Stimulated activated CD4-positive, alpha-beta T cell treated with anti-CD3 and anti-CD28 coated beads, Interleukin-4, amount 100 ng/mL, for 4 hours (primary cell): ENCODE measurements at regions not wholly inside any gene's neighbourhood (a gene's known extent, or its start where the extent isn't known, plus 50 kb on each side); places are given as distances from the start of the nearest gene placed in this dataset.

Experiments
- DNase-seq, 2 experiments: peaks; one replicate each; pipeline ENCODE4 v3.0.0-alpha.2; 2020

DNA sequence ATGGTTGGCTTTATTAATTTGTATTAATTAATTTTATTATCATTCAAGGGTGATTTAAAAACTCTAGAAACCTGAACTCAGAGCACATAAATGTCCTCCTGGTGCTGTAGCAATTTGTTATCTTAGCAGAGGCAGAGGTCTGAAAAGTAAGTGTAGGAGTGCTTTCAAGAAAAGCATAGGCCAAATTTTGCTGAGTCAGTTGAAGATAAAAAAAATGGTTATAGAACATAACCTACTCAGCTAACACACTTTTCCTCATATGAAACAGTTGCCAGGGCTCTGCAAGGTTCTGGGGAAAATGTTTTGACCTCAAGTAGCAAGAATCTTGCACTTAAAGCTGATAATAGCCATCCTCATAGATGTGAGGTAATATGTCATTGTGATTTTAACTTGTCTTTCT, 53.5 kb upstream of the CHODL start:
- DNase-seq: no peak

DNA sequence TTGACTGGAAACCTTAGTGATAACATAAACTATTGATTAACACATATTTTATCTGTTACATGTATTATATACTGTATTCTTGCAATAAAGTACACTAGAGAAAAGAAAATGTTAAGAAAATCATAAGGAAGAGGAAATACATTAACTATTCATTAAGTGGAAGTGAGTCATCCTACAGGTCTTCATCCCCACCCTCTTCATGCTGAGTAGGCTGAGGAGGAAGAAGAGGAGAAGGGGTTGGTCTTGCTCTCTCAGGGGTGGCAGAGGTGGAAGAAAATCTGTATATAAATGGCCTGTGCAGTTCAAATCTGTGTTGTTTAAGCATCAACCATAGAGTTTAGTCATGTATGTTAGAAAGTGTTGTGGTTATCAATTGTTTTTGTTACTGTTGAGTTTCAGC, 66.1 kb upstream of the CHODL start:
- DNase-seq: no peak

DNA sequence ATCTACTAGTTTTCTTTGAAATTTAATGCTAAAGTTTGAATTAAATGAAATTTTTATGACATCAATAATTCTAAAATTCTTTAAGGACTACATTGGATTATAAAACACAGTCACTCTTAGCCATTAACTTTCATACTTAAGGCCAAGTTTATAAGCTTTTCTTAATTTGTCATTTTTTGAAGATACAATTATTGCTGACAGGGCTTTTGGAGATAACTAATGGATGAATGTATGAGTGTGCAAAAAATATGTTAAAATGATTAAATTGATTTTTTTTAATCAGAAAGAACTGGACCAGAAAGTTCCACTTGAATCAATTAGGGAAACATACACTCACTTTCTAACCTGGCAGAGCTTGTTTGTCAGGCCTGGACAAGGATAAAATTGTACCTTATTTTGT, 70.3 kb upstream of the CHODL start:
- DNase-seq: no peak

DNA sequence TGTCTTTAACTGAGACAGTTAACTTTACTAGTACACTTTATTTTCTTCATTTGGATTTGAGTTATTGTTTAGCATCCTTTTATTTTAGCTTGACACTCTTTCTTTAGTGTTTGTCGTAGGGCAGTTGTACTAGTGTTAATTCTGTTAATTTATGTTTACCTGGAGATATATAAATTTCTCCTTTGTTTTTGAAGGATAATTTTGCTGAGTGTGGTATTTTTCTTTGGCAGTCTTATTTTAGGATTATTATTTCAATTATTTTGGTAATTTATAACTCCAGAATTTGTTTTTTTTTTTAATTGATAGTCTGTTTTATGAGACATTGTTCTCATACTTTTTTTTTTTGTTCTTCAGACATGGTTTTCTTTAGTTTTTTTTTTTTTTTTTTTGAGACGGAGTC, 73.8 kb upstream of the CHODL start:
- DNase-seq: no peak

DNA sequence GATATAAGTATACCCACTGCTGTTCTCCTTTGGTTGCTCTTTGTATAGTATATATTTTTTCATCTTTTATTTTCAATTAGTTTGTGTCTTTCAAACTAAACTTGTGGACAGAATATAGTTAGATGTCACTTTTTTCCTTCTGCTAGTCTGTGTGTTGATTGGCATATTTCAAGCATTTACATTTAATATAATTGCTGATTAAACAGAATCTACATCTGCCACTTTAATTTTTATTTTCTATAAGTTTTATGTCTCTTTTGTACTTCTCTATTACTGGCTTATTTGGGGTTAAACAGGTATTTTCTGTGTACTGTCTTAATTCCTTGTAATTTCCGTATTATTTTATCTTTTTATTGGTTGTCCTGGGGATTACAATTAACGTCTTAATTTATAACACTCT, 74.4 kb upstream of the CHODL start:
- DNase-seq: no peak

DNA sequence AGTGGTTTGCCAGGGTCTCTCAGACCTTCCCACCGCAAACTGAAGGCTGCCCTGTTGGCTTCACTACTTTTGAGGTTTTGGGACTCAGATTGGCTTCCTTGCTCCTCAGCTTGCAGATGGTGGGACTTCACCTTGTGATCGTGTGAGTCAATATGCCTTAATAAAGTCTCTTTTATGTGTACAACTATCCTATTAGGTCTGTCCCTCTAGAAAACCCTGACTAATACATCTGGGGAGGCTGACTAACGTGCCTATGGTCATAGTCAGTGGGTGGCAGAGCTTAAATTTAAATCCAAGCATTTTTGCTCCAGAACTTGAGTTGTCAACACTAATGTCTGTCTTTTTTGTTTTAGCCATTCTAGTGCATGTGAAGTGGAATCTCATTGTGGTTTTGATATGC, 76.5 kb upstream of the CHODL start:
- DNase-seq: no peak

DNA sequence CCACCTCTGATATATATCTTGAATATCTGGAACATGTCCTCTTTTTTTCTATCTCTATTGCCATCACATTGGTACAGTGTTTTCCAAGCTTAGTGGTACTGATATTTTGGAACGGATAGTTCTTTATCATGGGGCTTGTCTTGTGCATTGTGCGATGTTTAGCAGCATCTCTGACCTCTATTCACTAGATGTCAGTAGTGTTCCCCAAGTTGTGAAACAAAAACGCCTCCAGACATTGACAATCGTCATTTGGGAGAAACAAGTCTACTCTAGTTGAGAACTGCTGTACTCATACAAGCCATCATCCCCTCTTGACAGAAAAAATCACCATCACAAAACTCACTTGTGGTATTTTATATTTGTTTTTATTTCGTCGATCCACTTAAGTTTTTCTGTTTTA, 79.7 kb upstream of the CHODL start:
- DNase-seq: no peak

DNA sequence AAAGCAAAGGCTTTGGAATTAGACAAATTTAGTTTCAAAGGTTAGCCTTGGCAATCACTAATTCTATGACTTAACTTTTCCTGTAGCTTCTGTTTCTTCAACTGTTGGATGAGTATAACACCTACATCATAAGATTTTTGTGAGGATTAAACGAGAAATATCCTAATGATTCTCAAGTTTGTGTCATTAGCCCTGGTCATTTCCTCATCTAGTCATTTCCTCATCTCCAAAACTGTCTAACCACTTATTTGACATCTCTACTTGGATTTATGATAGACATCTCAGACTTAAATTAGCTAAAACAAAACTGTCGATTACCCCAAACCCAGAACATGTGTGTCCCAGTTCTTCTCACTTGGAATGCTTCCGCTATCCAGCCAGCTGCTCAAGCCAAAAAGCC, 80.2 kb upstream of the CHODL start:
- DNase-seq: no peak

DNA sequence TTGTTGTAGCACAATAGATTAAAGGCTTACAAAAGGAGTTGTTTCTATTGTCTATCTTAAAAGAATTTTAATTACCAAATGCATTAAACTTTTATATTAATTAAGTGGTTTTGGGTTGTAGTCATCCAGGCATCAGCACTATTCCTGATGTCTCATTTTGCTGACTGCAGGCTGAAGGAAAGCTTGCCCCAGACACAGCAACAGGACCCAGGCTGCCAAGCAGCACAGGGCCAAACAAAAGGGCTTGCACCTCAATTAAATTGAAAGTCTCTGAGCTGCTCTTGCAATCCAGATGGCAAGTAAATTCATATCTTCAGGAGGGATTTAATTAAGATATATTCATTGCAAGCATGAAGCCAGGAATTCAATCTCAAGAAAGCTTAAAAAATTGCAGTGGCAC, 80.7 kb upstream of the CHODL start:
- no peak for DNase-seq

DNA sequence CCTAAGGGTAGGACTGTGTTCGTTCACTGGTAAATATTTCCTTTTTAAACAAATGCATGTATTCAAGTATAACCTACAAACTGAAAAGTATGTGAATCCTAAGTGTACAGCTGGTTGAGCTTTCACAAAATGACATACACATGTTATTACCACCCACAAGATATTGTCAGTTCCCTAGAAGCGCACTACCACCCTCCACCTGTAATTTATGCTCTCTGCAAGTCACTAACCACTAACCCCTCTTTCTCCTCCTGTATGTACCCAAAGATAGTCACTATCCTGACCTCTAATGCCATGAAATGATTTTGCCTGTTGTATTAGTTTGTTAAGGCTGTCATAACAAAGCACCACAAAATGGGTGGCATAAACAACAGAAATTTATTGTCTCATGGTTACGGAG, 82.8 kb upstream of the CHODL start:
- DNase-seq: no peak

DNA sequence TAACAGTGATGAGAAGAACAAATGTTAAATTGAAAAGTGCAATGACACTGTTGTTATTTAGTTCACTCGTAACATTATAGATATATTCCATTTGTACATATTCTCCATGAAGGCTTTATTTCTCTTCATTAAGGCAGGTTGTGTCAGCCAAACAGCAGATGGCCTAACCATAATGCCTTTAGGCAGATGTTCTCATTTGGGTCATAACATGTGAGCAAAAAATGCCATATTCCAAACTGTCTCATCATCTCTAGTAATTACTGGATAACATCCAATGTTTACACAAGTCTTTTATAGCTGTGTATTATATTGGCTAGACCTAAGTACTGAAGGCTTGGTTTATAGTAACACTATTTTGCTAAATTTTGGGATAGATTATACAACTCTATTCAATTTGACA, 87.2 kb upstream of the CHODL start:
- no peak for DNase-seq

DNA sequence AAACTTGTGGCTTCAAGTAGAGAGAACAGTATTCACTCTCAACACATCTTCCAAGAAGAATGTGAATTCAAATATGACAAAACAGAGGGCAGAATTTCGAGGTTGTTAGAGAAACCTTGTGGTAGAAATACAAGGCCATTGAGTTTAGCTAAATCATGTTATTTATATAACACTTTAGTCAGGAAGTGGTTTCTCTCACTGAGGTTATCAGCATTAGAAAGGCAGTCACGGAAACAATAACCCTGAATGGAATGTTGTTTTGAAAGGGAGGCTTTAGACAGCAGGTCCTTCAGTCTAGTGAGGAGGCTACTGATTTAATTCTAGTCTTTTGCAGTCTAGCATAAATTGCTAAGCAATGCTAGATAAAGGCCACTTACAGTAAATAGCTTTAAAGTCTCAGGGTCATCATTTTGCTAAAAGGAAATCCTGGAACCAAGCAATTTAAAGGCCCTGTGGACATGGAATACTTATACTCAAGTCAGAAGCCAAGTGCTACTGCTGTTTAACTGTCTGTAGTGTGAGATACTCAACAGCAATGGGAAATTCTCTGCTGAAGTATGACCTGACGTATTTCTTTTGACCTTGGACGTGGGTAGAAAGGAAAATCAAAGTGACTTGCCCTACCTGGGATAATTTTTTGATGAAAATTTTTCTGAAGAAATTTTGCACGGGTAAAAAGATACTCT, 89.0 kb upstream of the CHODL start:
- DNase-seq: no peak

DNA sequence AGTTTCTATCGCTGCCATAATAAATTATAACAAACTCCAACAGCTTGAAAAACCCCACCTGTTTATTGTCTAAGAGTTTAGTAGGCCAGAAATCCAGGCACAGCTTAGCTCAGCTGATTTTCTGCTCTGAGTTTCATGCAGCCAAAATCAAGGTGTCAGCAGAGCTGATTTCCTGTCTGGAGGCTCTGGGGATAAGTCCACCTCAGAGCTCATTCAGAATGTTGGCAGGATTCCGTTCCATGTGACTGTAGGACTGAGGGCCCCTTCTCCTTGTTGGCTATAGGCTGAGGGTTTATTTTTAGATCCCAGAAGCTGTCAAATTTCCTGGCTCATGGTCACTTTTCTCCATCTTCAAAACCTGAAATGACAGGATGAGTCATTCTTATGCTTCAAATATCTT, 91.6 kb upstream of the CHODL start:
- no peak for DNase-seq

DNA sequence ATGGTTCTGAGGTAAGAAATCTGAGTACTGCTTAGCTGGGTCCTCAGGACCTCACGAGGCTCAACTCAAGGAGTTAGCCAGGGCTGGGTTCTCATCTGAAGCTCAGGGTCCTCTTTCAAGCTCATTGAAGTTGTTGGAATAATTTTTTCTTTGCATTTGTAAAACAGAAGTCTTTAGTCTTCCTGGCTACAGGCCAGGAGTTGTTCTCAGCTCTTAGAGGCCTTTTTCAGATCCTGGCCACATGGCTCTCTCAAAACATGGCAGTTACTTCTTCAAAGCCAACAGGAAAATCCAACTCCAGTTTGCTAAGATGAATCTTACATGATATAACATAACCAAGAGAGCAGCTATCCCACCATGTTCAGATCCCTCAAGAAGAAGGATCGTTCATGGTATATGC, 92.3 kb upstream of the CHODL start:
- DNase-seq: no peak

DNA sequence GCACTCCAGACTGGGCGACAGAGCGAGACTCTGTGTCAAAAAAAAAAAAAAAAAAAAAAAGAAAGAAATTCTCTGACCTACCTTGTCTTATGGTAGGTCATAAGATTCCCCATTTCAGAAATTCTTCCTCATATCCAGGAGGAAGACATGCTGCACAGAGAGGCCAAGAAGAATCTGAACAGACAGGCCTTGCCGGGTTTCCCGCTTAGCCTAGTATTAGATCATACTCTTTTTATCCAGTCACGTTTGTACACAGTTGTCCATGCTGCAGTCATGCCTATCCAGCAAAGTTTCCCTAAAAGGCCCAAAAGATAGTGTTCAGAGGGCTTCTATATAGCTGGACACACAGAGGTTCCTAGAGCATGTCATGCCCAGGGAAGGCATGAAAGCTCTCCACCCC, 93.6 kb upstream of the CHODL start:
- DNase-seq: no peak

DNA sequence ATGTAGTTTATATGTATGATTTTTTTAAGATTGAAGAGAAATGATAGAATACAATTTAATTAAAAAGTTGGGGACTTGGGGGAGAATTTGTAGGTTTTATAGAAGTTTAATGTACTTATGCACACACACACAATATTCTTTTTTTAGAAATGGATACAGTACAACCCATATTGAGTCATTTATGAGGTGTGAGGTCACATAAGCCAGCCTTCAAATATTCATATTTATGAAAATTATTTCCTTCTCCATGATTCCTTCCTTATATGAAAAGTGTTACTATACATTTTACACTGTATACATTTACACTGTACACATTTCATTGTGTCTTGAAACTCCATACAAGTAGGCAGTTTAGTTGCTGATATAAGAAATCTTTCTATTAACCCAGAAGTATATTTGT, 96.2 kb upstream of the CHODL start:
- DNase-seq: no peak

DNA sequence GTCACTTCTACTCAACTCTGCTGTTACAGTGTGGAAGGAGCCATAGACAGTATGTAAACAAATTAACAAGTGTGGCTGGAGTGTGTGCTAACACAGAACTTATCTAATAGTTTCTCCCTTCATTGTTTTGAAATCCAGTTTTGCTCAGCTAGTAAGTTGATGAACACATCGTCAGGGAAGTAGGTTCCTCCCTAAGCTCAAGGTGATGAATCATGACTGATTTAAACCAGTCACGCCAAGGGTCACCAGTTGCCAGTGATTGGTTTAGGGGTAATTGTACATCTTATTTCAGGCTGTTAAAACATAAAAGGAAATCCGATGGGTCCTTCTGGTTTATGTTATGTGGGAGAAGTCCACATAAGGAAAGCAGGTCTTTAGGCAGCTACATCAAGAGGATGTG, 97.0 kb upstream of the CHODL start:
- DNase-seq: no peak

DNA sequence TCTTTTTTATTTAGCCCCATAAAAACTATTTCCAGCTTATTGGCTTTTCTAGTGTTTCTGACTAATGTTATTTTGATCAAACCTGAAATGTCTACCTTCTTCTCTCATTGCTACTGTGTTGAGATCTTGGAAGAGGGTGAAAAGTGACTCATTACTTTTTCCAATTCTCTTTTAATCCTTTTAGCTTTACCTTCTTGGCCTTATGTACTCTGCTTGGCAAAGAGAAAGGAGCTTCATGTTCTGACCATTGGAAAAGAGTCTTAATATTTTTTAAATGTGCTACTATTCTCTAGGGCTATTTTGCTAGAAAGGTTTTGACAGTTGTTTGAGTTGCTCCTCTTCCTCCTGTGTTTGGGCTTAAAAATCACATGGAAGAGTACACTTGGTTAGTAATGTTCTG, 97.8 kb upstream of the CHODL start:
- DNase-seq: no peak

DNA sequence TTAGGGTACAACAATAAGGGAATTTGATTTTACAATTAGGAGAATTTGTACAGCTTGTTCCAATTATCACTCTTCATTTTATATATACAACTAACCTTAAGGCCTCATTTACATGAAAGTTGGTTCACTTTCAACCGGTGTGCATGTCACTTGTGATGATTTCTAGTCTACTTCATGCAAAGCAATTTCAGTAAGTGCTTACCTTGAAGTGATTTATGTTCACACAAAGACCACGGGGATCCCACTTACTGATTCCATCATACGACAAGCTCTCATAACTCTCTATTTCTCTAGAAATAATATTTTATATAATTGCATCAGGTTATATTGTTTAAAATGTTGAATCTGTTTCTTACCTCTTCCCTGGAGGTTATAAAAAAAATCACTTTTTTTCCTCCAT, 100.3 kb upstream of the CHODL start:
- no peak for DNase-seq

DNA sequence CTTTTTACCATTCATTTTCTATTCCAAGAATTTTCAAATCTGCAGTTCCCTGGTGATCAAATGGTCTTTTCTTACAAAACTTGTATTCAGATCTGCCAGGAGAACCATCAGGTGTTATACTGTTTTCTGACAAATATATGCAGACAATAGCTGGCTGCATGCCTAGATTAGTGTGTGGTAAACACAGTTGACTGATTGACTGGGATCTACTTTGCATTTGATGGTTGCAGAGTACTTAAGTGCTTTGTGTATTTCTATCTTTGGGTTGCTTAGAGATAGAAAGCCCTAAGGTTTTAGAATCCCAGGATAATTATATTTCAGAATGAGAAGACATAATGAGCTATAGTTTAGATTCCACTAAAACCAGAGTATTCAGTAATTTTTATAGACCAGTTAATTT, 102.0 kb upstream of the CHODL start:
- no peak for DNase-seq

DNA sequence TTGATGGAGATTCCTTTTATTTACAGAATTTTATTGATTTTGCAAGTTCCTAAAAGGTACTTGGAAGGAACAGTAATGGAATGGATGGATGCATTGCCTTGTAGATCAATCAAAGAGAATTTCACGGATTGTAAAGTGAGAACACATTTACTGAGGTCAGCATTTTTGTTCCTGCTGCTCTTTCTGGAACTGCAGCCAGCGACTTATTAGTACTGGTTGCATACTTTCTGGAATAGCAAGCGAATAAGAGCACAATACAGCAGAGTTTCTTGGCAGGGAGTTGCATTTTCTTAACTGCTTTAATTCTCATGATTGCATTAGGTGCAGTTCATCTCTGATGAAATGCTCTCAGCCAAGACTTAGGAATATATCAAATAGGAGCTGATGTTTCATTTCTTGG, 106.1 kb upstream of the CHODL start:
- no peak for DNase-seq

DNA sequence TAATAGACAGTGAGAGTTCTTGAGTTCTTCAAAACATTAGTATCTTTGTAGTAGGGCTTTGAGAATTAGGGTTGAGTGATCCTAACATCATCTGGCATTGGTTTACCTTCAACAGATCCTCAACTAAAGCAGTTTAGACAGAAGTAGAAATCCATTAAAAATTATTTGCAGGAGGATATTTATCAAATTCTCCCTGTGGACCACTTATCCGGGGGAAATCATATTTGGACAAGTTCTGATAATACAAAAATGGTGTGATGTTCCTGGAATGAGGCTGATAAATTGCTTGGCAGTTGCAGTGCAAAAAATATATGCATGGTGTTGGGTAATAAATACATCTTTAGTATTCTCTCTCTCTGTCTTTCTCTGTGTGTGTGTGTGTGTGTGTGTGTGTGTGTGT, 115.1 kb upstream of the CHODL start:
- DNase-seq: no peak

DNA sequence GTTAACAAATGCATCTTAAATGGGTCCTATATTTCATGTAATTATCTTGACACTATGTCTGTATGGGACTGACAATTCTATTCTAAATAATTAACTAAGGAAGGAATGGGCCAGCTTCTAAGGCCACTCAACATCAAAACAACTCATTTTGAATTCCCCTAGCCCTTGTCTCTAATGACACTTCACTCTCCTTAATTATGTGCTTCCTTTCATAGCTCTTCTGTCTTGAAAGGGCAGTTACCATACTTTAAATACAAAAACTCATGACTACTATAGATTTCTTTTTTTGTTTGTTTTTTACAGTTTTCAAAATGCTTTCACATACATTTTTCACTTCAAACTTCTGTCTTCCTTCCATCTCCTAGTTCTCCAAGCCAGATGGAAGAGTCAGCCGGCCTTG, 126.1 kb upstream of the CHODL start:
- DNase-seq: no peak

DNA sequence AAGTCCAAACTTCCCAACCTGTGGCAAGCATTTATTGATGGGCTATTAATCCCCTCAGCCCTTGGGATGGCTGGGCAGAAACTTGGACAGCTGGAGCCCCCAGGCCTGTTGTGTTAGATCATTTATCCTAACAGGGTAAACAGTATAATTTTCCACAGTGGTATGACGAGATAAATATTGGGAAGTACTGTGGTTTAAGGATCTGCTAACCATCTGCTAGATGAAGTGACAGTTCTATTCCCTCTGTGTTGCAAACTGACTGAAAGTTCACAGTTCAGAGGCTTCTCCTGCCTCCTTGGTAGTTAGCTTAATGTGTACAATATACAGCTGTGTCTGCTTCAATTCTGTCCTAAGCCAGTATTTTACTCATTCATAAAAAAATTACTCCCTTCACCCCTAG, 127.5 kb upstream of the CHODL start:
- no peak for DNase-seq

DNA sequence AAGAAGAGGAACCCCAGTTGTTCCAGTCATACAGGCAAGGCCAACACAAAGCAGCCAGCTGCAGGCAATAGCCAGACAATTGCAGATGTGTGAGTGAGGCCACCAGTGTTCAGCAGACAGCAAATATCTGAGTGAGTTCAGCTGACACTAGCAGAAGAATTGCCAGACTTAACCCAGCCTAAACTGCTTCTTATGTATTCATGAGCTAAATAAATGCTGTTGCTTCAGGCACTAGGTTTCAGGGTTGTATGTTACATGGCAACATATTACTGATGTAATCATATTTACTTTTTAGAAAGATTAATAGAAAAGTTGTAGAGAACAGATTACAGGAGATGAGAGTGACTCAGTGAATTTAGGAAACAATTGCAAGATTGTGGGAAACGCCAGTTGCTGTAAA, 129.8 kb upstream of the CHODL start:
- DNase-seq: no peak

DNA sequence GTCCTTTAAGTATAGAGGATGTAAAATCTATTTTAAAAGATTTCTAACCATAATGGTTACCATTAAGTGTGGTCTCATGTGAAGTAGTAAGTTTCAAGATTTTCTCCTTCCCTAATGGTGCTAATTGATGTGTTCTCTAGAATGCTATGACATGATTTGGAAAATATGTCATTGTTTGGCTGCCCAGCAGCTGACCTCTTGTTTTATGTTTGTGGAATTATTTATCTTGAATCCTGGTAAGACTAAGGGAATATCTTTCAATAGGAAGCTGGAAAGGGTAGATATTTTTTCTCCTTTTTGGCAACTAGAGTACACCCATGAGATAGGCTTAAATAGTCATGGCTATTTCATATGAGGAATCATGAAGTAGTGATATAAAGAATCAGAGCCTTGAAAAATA, 139.8 kb upstream of the CHODL start:
- DNase-seq: no peak
